ENCODE measurements at regions not wholly inside any gene's neighbourhood (a gene's known extent, or its start where the extent isn't known, plus 50 kb on each side); places are given as distances from the start of the nearest gene placed in this dataset.

DNA sequence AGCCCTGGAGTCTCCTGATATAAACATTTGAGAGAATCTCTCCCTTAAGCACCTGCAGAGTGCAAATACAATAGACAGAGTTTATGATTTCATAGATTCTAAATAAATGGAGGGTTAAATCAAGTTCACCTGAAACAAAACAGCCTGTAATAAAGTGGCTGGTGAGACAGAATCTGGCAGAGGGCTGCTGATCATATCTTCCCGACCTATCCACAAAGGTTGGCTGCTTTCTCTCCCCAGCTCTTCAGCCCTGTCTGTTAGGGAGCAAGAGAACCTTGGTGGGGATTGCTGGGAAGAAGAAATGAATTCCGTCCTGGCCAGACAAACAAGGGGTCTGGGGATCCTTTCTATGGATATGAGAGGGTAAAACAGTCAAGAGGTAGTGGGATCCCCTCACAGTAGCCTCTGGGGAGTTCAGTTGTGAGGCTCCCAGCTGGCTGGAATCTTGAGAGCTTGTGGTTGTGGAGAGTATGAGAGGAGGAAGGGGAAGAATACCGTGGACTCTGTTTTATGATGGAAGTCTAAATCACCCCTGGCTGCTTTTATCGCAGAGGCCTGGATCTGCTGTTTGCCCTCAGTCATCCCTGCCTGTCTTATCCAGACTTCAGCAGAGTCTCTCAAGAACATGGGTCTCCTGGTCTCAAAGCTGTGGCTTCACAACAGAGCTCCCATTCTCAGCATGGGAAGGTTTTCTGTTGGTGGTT is 451.3 kb downstream of the NTRK3 start:
- DNase-seq (ENCODE audit: low spot score): no peak

- DNase-seq (ENCODE audit: low spot score): no peak
These were observed 452.1 kb downstream of the NTRK3 start for GRCh38 chr15:87804451-87804850.

DNA sequence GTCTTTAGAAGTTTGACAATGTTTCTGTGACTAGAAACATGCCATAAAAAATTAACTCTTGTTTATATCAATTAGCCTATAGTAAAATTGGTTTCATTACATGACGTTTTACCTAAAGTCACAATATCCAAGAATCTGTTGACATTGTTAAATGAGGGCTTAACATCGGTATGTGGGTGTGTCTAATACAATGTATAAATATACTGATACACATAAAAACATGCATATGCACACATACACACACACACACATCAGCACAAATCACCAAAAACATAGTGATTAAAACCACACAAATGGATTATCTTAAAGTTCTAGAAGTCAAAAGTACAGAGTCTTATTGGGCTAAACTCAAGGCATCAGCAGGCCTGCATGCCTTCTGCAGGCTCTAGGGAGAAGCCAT is 456.7 kb downstream of the NTRK3 start:
- no peak for DNase-seq (ENCODE audit: low spot score)

DNA sequence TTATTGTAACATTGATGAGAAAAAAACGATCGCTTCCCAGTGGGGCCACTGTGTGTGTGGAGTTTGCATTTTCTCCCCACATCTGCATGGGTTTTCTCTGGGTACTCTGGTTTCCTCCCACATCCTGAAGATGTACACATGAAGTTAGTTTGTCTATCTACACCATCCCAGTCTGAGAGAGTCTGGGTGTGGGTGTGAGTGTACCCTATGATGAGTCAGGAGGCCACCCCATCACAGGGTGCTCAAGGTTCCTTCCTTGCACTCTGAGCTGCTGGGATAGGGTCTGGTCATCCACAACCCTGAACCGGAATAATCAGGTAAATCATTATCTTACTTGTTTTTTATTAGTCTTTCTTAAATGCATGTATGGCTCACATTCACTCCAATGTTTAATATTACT is 457.1 kb downstream of the NTRK3 start:
- no peak for DNase-seq (ENCODE audit: low spot score)

DNA sequence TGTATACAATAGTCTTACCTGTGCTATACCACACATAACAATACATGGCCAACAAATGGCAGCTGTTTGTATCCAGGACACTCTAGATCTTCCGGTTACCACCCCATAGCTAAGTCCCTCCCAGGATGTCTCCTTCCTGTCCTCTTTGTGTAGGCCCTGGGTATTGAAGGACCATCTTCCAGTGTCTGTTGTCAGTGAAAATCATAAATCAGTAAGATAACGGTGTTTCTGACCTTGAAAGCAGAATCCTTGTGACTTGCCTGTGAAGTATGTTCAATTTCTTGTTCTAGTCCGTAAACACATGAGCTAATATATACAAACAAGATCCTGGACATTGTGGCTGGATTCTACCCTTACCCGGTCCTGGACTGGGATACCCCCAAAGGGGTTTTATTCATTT is 462.8 kb downstream of the NTRK3 start:
- no peak for DNase-seq (ENCODE audit: low spot score)

DNA sequence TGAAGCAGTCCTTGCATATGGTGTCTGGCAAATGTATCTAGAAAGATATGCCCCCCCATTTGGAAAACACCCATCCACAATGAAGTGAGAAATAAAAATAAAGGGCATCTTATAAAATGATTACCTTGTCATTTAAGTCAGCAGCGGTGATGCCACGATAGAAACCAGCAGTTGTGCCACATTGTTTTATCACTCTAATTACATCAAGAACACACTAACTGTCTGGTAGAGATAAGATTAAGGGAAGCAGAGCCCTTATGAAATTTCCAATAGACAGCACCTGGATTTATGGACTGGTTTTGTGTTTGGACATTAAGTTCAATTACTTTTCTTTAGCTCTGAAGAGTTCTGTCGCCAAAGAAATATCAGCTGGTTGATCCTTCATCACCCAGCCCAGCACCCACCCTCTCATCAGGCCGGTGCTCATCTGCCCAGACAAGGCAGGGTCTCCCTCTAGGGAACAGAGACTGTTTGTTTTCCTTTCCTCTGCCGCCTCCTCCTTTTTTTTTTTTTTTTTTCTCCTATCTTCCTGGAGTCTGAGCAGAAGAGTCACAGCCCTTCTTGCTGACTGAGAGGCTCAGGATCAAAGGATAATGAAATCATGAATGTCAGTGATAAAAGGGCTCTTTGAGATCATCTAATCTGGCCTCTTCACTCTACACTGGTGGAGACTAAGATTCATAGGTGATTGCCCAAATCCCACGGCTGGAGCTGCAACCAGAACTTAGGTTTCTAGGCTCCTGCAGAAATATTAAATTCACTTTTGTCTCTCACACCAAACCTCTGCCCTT is 464.1 kb downstream of the NTRK3 start:
- DNase-seq (ENCODE audit: low spot score): no peak

DNA sequence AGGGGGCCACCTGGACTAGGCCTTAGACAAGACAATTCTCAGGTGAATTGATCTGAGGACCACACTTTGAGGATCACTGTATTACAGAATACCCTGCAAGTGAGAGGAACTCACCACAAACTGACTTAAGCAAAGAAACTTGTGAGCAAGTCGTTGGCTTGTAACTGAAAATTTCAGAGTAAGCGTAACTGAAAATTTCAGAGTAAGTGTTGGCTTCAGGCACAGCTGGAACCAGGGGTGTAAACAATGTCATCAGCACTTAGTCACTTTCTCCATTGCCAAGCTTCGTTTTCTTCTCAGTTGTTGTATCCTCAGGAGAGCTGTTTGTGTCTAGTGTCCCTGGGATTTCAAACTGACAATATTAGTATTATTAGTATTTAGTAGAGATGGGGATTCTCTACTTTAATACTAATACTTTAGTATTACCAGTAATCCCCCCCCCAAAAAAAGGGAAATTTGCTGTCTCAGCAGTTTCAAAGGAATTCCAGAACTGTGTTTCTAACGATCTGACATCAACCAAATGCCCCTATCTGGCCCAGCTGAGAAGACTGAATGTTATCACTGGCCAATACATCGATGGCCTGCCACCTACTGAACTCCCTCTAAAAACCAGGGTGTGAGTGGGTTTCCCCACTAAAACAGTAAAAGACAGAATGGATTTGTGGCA is 474.4 kb downstream of the NTRK3 start:
- DNase-seq (ENCODE audit: low spot score): no peak

- DNase-seq (ENCODE audit: low spot score): no peak
These were observed 476.8 kb downstream of the NTRK3 start for GRCh38 chr15:87779746-87780145.

GRCh38 chr15:87778358-87778757 is 478.2 kb downstream of the NTRK3 start:
- DNase-seq (ENCODE audit: low spot score): no peak

DNA sequence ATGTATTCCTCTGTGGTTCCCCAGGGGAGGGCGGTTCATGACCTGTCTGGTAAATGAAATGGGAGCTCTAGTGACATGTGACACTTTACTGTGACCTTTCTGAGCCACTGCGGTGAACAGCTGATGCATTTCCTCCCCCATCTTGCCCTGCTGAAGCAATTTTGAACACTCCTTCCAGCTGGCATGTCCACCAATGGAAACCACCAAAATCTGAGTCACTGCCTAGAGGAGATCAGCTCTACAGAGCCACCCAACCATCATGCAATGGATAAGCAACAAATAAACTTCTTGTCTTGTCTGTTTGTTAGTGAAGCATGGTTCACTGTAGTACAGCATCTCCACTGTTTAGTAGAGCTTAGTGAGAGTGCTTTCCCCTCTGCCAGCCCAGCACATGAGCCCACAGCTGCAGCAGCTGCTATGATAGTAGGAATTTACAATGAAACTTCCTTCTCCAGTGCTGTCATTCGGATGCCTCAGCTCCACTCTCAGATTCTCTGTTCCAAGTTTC is 479.4 kb downstream of the NTRK3 start:
- DNase-seq (ENCODE audit: low spot score): no peak

DNA sequence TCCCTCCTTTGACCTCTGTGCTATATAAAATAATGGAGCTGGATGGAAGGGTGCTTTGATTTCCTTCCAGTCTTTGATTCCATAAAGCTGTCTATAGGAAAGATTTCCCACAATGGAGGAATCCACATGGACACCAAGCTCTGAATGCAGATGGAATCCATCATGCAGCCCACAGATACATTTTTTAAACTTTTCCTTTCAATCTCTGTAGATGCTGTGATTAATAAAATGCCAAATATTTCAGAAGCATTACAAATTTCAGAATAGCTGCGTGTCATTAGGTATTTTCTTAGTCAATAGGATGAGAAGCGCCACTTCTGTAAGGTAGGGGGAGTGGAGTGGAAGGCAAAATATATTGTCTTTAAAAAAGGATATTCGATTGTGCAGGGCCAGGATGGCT is 489.0 kb downstream of the NTRK3 start:
- no peak for DNase-seq (ENCODE audit: low spot score)

- no peak for DNase-seq (ENCODE audit: low spot score)
These were observed 491.9 kb downstream of the NTRK3 start for GRCh38 chr15:87764461-87765240.

- DNase-seq (ENCODE audit: low spot score): no peak
These were observed 492.7 kb downstream of the NTRK3 start for GRCh38 chr15:87763837-87764236.

- no peak for DNase-seq (ENCODE audit: low spot score)
These were observed 494.6 kb downstream of the NTRK3 start for GRCh38 chr15:87761736-87762509.

GRCh38 chr15:87760547-87761314 is 495.8 kb downstream of the NTRK3 start:
- DNase-seq (ENCODE audit: low spot score): no peak

DNA sequence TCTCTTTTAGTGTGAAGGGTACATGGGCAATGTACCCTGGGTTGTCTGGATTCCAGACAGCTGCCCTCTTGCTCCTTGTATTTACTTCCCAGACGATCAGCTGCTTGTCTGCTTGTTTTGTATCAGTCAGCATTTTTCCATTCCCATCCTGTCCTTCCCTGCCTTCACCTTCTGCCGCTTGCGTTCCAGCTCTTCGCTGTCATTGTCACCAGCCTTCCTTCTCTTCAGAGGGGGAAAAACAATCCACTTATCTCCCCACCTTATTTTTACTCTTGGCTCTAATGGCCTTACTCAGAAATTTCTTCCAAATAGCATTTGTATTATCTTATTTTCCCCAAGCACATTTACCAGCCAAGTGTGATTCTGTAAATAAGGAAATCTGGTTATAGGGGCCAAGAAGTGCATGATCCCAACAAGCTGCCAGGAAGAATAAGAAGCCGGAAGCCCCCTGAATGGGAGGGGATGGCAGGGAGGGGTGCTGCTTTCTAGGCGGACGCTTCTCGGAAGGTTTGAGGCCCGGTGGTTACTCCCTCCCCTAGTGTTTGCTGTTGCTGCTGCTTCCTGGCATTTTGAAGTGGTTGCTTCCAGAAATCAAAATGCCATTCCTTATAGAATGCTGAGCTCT is 497.6 kb downstream of the NTRK3 start:
- DNase-seq (ENCODE audit: low spot score): no peak

GRCh38 chr15:87757084-87757483 is 499.5 kb downstream of the NTRK3 start:
- no peak for DNase-seq (ENCODE audit: low spot score)

GRCh38 chr15:87756072-87756471 is 500.5 kb downstream of the NTRK3 start:
- no peak for DNase-seq (ENCODE audit: low spot score)

- DNase-seq (ENCODE audit: low spot score): no peak
These were observed 501.3 kb downstream of the NTRK3 start for GRCh38 chr15:87755226-87755625.

- DNase-seq (ENCODE audit: low spot score): no peak
These were observed 503.0 kb downstream of the NTRK3 start for GRCh38 chr15:87753539-87753938.

Measured in RKO (cell line).